Esophagus mucosa (tissue), 1 donor: ENCODE measurements at regions not wholly inside any gene's neighbourhood (a gene's known extent, or its start where the extent isn't known, plus 50 kb on each side); places are given as distances from the start of the nearest gene placed in this dataset.

Experiments used
- ATAC-seq: fragments of 200-7000 bp; cut with Tn5 transposase; one replicate; pipeline ENCODE4 v1.9.1; 2020
- donor health status: DM: yes; HTN: yes; CAD: no.

GRCh38 chr6:18335948-18336347, 51.2 kb upstream of the RNF144B start:
- no peak for ATAC-seq

GRCh38 chr6:18334251-18334650, 52.9 kb upstream of the RNF144B start:
- ATAC-seq = no peak

- ATAC-seq = no peak
These were observed 56.5 kb upstream of the RNF144B start for GRCh38 chr6:18330548-18331081.

- no peak for ATAC-seq
These were observed 57.4 kb upstream of the RNF144B start for GRCh38 chr6:18329776-18330175.

GRCh38 chr6:18328540-18328939, 58.6 kb upstream of the RNF144B start:
- peak; percentile 59 for ATAC-seq

DNA sequence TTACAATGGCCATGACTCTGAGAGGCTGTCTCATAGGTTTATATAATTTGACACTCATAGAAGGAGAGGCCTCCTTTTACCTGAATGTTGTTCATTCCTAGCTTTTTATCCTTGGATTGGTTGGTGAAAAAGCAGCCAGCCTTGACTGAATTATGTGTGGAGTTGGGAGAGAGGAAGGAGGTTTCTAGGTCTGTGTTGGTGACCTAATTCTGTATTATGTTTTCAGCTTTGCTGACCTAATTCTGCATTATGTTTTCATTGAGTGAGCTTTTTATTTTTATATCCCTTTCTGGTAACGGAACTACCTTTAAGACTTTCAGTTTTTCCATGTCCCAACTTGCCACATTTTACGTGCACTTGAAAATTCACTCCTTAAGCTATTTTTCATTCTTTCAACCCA, 59.1 kb upstream of the RNF144B start:
- ATAC-seq = no peak

DNA sequence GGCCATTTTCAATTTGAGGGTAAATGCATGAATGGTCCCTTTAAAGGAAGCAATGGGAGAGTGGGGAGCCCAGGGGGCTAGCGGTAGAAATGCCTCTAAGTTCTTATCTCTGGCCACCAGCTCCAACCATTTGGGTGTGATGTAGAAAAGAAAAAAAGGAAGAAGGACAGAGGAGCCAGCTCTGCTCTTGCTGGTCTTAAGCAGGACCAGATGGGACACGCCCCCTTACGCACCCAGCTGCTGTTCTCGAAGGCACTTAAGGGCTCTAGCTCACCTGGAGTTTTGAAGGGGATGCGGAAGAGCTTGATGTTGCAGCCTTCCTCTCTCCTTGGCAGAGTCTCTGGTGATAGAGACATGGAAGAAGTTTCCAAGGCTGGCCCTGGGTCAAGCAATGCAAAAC, 59.5 kb upstream of the RNF144B start:
- ATAC-seq = no peak

GRCh38 chr6:18326980-18327379, 60.2 kb upstream of the RNF144B start:
- ATAC-seq = no peak

- ATAC-seq = no peak
These were observed 61.1 kb upstream of the RNF144B start for GRCh38 chr6:18326001-18326400.

DNA sequence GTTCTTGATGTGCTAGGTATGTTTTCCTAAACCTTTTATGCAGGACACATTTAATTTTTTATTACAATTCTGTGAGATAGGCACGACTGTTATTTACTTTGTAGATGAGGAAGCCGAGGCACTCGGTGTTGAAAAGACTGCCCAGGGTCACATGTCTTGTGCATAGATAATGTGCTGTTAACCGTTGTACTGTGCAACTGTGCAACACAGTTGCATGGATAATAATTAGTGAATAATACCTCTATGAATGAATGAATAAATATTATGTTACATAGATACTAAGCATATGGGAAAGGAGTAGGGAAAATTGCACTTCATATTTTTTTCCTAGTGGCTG, 60.3 kb upstream of the DEK start:
- no peak for ATAC-seq

DNA sequence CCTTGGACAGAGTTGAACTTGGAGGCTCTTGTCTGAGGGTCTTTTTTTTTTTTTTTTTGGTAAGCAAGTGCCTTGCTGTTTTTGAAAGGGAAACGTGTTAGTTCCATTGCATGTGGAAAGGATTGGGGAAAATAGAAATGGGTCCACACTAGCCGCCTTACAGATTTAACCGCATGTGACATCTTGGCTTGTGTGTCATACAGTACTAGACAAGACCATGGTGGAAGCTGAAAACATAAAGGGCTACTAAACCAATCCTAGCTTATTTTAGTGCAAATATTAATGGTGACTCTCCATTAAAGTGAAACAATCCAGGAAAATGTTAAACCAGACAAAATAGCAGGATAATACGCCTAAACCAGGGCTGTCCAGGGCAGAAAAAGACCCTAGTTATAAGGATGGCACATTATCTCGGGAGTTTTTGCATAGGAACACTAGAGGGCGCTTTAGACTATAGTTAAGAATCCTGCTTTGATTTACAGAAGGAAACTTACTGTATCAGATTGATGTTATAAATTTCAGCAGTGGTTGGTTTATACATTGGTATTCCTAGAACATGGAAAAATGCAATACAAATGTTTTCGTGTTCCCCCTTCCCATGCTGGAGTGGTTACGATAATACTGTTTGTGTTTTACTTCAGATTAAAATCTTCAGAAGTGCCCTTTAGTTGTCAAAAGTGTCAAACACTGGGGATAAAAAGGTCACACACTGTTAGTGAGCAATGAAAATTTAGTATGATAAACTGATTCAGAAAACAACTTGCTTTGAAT, 59.8 kb upstream of the DEK start:
- ATAC-seq = peak; percentile 69

GRCh38 chr6:18317850-18318249, 53.5 kb upstream of the DEK start:
- ATAC-seq = no peak

GRCh38 chr6:18314317-18314997, 50.1 kb upstream of the DEK start:
- no peak for ATAC-seq
